GM12873 (cell line): ENCODE measurements at regions not wholly inside any gene's neighbourhood (a gene's known extent, or its start where the extent isn't known, plus 50 kb on each side); places are given as distances from the start of the nearest gene placed in this dataset.
A peak's percentile ranks its signal among the peaks of the same experiment; 100 is the strongest.

Source experiments
- CTCF ChIP-seq: IDR thresholded peaks from 2 replicates; pipeline ENCODE4 v1.5.1; 2012; ENCODE audit warnings: low read depth, mild to moderate bottlenecking, moderate library complexity, low read length, control low read depth; ENCODE audit not compliant: insufficient read depth; ENCODE audit errors: missing control alignments

- TF ChIP-seq CTCF, result peak; percentile 74
These were observed 238.7 kb upstream of the PRSS58 start for GRCh38 chr7:142496545-142496991.

GRCh38 chr7:142494021-142494420 is 236.2 kb upstream of the PRSS58 start:
- TF ChIP-seq CTCF, result no peak

GRCh38 chr7:142488842-142489241 is 231.0 kb upstream of the PRSS58 start:
- no peak for TF ChIP-seq CTCF

- no peak for TF ChIP-seq CTCF
These were observed 230.3 kb upstream of the PRSS58 start for GRCh38 chr7:142488036-142488633.

GRCh38 chr7:142487124-142487523 is 229.3 kb upstream of the PRSS58 start:
- no peak for TF ChIP-seq CTCF

GRCh38 chr7:142485617-142486226 is 227.9 kb upstream of the PRSS58 start:
- TF ChIP-seq CTCF, result peak; percentile 55

- peak; percentile 10 for TF ChIP-seq CTCF
These were observed 225.9 kb upstream of the PRSS58 start for GRCh38 chr7:142483659-142484317.
